Sciatic nerve (tissue), 2 donors: ENCODE measurements at regions not wholly inside any gene's neighbourhood (a gene's known extent, or its start where the extent isn't known, plus 50 kb on each side); places are given as distances from the start of the nearest gene placed in this dataset.

Experiments
- ATAC-seq: fragments of 200-7000 bp; cut with Tn5 transposase; one replicate; pipeline ENCODE4 v1.9.1; 2020; ENCODE audit warnings: mild to moderate bottlenecking, moderate library complexity
- DNase-seq: peaks from one replicate; pipeline ENCODE4 v3.0.0-alpha.2; 2020; ENCODE audit warnings: low spot score
- intact Hi-C: fragments of 100-400 bp; cut with DNase I; formaldehyde crosslinking; loops from one replicate; pipeline ENCODE4 v1.14.2; 2022
- donor health status: DM: no; HTN: no; CAD: no.
- donor health status: DM: no; HTN: no; CAD: no.

GRCh38 chr1:208928349-208929010, 655.0 kb upstream of the CAMK1G start:
- intact Hi-C loops, result no loop called here
- ATAC-seq (no peak), DNase-seq (no peak)

DNA sequence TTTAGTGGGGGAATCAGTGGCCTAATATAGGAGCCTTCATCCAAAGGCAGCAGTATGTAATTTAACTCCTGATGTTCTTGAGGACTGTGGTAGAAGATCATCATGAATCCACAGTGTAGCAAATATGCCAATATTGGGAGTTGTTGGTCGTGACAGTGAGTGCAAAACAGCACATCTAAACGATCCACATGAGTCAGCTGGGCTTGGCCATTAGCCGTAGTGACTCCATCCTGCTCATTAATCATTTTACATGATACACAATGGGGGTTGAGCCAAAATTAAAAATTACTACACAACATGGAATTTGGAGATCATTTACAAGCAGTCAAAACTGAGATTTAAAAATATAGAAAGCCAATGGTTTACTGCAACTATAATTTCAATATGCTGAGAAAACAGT, 653.9 kb upstream of the CAMK1G start:
- ATAC-seq (no peak), DNase-seq (no peak)
- intact Hi-C loops, result no loop called here

- intact Hi-C loops, result no loop called here
- ATAC-seq (no peak), DNase-seq (no peak)
Measured at GRCh38 chr1:208931936-208932335, 651.6 kb upstream of the CAMK1G start.

DNA sequence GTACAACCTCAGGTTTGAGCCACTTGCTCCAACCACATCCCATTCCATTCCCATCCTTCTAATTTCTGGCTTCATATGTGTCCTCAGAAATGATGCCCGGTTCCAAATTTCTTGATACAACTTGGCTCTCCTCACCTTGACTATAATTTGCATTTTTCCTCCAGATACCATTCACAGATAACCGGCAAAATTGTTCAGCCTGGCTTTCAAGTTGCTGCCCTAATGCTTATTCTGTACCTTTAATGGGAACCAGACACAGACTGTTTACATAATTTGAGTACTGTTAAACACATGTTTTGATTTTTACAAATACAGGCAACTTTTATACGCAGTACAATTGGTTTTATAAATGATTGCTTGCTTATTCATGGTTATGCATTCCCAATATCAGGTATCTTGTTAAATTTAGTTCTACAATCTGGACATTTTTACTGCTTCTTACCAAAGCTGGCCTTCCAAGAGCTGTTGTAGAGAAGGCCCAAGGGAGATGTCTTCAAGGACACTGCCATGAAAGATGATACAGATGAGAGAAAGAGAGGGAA, 649.5 kb upstream of the CAMK1G start:
- ATAC-seq (no peak), DNase-seq (no peak)
- intact Hi-C loops, result no loop called here

DNA sequence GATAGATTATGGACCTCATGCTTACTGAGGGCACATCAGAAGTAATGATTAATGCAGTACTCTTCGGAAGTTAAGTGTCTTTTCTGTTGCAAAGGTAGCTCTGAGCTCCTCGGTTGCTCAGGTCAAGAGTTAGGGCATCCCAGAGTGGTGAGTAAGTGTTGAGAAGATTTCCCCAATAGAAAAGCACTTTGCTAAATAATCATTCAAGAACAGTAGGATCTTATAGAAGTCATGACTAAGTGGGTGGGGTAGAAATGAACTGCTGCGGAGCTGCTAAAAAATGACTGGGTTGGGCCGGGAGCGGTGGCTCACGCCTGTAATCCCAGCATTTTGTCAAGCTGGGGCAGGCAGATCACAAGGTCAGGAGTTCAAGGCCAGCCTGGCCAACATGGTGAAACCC, 648.6 kb upstream of the CAMK1G start:
- ATAC-seq (no peak), DNase-seq (no peak)
- intact Hi-C loops, result no loop called here

- intact Hi-C loops, result no loop called here
- no peak for DNase-seq
- no peak for ATAC-seq
Measured at GRCh38 chr1:208935517-208936187, 647.9 kb upstream of the CAMK1G start.

DNA sequence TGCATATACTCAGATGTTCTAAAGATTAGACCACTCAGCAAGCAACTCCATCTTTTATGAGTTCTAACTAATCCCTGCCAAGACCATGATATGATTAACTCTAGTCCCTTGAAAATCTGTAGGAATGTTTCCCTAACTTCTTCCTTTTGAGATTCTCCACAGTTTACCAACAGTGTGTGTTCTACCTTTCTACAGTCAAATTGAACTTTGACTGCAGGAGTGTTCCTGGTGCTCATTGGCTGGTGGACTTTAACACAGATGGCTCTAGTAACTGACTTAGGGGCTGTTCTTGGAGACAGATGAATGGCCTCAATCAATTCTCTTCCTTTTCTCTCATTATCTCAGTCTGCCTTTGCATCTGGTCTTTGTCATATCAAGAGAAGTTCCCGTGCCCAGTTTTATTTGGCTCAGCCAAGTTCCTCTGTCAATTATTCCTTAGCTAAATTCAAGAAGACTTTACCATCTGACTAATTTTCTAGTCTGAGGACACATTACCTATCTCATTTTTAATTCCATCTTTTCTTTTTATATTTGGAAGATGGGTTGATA, 643.9 kb upstream of the CAMK1G start:
- intact Hi-C loops, result no loop called here
- no peak for ATAC-seq
- no peak for DNase-seq

- intact Hi-C loops, result no loop called here
- no peak for DNase-seq
- no peak for ATAC-seq
Measured at GRCh38 chr1:208942394-208943130, 641.0 kb upstream of the CAMK1G start.

GRCh38 chr1:208943291-208943690, 640.2 kb upstream of the CAMK1G start:
- DNase-seq (no peak), ATAC-seq (no peak)
- intact Hi-C loops, result no loop called here

GRCh38 chr1:208944981-208945451, 638.5 kb upstream of the CAMK1G start:
- intact Hi-C loops, result no loop called here
- DNase-seq, result no peak
- ATAC-seq, result no peak

DNA sequence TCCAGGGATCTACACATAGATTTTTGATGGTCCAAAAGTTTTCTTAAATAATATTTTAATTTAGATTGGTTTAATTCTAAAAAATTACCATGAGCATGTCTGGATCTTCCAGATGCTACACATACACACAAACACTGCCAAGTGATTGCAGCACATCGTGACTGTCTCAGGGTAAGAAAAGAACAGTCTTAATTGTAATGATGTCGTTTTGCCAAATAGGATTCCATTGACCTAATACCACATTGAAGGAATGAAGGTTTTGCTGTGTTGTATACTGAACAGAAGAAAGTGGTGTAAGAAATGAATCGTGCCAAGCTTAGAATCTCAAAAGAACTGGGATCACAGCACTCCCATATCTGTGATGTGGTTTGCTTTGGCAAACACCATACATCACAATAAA, 633.3 kb upstream of the CAMK1G start:
- intact Hi-C loops, result no loop called here
- DNase-seq, result no peak
- ATAC-seq, result no peak

GRCh38 chr1:208951026-208951525, 632.4 kb upstream of the CAMK1G start:
- intact Hi-C loops, result no loop called here
- DNase-seq (no peak), ATAC-seq (no peak)

- no peak for DNase-seq
- ATAC-seq, result no peak
- intact Hi-C loops, result no loop called here
Measured at GRCh38 chr1:208951908-208952307, 631.6 kb upstream of the CAMK1G start.

DNA sequence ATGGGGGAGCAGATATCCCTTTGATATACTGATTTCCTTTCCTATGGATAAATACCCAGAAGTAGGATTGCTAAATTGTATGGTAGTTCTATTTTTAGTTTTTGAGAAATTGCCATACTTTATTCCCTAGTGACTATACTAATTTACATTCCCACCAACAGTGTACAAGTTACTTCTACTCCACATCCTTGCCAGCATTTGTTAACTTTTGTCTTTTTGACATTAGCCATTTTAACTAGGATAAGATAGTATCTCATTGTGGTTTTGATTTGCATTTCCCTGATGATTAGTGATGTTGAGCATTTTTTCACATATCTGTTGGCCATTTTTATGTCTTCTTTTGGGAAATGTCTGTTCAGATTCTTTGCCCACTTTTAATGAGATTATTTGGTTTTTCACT, 620.6 kb upstream of the CAMK1G start:
- DNase-seq (no peak), ATAC-seq (no peak)
- intact Hi-C loops, result no loop called here

DNA sequence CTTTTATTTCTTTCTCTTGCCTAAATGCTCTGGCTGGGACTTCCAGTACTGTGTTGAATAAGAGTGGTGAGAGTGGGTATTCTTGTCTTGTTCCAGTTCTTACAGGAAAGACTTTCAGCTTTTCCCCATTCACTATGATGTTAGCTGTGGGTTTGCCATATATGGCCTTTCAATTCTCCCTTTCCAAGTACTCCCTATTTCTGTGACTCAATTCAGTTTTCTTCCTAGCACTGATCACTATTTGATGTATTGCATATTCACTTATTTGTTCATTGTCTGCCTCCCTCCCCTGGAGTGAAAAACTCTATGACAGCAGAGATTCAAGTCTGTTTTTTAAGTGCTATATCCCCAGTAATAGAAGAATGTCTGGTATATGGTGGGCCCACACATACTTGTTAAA, 618.2 kb upstream of the CAMK1G start:
- intact Hi-C loops, result no loop called here
- DNase-seq, result no peak
- no peak for ATAC-seq

- ATAC-seq, result no peak
- intact Hi-C loops, result no loop called here
- DNase-seq, result no peak
Measured at GRCh38 chr1:208967334-208967733, 616.2 kb upstream of the CAMK1G start.

DNA sequence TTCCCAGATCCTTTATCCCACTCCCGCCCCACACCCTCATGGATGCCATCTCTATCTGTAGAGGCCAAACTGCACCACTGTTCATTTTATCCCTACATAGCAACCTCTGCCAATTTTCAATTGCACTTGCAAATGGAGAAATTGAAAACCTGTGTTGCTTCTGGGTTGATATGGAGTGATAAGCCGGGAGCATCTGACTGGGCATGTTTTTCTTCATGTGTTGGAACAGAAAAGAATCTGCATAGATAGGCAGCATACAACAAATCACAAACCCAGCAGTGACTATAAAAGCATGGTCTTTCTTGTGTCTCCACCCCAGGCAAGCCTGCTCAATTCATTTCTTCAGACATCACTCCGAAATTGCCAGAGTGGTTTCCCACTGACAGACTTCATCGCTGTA, 608.8 kb upstream of the CAMK1G start:
- no peak for ATAC-seq
- no peak for DNase-seq
- intact Hi-C loops, result no loop called here

DNA sequence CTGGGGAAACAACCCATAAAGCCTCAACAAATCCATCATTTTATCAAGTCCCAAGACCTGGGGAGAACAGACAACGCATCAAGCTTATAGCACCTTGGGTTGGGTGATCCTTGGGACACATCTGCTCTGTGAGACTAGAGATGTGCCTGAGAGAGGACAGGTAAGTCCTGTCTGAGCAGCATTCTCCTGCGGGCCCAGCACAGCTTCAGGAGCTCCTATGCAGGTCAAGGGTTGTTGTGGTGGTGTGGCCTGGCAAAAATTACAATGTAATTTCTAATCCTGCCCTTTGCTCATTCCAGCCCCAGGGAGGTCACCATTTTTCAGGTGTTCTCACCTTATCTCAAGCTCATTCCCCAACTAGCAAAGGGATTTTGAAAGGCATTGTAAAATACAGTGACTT, 608.1 kb upstream of the CAMK1G start:
- intact Hi-C loops, result no loop called here
- DNase-seq (no peak), ATAC-seq (no peak)

DNA sequence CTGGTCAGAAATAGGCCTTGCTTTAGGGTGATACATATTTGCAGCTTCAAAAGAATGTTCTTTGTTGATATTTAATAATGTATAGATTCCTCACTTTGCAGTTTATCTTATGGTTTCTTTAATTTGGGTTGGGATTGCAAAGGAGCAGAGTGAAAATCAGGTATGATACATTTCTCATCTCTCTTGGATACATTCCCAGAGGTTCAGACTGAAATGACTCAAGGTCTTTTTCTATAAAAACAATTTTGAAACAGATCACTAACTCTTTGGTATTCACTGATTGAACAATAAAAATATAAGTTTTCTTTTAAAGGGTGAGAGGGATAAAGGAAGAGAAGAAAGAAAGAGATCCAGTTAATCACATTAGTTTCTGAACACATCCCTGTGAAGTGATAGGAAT, 606.5 kb upstream of the CAMK1G start:
- ATAC-seq, result no peak
- intact Hi-C loops, result no loop called here
- DNase-seq, result no peak
